NCI-H1417 (cell line): ENCODE measurements at regions not wholly inside any gene's neighbourhood (a gene's known extent, or its start where the extent isn't known, plus 50 kb on each side); places are given as distances from the start of the nearest gene placed in this dataset.

Experiments
- DNase-seq, 3 experiments: peaks; one replicate each; lab custom pipeline; 2025; lab: John Stamatoyannopoulos, UW

DNA sequence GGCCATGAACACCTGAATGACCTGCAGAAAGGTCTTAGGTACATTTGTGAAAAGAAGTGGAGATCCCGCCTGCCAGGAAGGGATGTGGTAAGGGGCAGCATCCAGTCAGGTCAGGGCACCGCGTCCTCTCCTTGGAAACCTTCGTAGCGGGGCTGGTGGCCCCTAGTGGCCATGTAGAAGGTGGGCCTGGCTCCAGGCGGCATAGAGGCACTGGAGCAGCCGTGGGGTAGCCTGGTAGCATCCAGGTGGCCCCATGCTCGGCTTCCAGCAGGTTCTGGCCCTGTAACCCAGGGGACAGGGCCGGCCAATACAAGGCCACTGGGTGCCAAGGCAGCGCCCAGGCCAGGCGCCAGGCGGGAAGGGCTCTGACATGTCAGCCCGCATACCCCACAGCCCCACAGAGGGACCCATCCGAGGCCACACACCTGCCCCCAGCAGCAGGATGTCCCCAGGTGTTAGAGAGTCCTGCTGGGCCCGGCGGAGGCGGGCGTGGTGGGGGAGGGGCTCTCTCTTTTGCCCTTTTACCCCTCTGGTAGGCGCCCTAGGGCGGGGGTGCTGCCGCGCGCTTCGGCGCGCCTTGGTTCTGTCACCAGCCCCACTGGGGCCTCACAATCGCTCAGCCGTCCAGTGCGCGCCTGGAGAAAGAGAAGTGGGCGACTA, 58.3 kb upstream of the SPATA31E1 start:
- no peak for DNase-seq

DNA sequence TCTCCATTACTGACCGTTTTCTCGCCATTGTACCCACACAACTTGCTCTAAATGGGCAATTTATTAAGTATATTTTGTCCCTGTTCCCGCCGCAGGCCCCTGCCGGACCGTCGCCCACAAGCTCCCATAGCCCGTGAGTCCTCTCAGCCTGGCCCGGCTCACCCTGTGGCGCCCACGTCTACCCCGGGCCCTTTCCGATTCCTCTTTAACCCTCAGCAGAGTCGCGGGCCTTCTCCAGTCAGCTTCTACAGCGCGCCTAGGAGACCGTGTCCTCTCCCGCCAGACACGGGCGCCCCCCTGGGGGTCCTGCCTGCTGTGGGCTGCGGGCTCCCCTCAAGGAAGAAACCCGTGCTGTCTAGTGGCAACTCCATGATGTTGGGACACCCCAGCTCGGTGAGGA, 57.8 kb upstream of the SPATA31E1 start:
- DNase-seq: no peak

DNA sequence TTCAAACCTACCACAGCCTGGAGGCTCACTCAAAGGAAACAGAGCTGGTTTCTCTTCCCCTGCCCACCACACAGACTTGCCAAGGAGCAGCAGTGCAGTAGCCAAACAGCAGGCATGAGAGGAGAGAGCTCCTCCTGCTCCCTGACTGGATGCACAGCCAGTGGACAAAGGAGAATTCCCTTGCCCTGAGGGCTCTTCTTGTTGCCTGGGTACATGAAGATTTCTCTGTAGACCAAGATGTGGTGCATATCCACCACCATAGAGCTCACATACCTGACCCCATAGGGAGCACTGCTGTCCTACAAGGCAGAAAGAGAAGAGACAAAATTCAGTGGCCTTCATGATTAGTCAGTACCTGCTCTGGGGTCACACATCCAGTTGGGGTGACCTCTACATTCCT, 56.3 kb upstream of the SPATA31E1 start:
- DNase-seq: no peak

DNA sequence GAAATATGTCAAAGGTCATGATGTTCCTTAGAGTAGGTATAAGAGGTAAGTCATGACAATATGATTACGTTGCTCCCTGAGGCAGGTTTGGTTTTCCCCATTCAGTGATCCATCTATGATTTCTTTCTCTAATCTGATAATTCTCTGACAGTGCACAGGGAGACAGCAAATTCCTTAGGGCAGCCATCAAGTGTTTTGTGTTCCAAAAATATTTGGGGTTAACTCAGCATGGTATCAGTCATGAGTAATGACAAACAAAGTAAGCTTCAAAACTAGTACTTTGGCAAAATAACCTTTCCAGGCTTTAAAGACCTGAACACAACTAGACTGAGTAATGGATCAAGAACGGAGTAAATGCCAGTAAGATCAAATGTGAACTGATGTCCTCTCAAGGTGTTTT, 55.3 kb upstream of the SPATA31E1 start:
- DNase-seq: no peak

DNA sequence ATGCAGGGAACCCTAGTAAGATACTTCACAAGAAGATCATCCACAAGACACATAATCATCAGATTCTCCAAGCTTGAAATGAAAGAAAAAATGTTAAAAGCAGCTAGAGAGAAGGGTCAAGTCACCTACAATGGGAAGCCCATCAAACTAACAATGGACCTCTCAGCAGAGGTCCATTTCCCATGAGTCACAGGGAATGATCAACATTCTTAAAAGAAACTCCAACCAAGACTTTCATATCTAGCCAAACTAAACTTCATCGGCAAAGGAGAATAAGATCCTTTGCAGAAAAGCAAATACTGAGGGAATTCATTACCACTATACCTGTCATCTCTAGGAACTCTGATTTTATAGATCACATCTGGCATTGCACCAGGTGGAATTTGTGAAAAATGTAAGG, 52.9 kb upstream of the SPATA31E1 start:
- no peak for DNase-seq

DNA sequence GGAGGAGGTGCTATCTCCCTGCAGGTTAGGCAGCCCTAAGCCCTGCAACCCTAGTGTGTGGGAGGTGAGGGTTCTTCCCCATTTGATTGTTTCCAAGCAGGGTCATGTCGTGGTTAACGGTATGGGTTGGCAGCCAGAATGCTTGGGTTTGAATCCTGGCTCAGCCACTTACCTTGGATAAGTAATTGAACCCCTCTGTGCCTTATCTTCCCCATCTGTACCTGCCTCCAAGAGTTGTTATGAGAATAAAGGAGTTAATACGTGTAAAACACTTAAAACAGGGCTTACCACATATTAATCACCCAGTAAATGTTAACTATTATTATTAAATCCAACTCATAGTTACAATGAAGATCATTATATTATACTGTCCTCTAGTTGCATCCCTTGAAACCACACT, 52.2 kb upstream of the SPATA31E1 start:
- DNase-seq: no peak

DNA sequence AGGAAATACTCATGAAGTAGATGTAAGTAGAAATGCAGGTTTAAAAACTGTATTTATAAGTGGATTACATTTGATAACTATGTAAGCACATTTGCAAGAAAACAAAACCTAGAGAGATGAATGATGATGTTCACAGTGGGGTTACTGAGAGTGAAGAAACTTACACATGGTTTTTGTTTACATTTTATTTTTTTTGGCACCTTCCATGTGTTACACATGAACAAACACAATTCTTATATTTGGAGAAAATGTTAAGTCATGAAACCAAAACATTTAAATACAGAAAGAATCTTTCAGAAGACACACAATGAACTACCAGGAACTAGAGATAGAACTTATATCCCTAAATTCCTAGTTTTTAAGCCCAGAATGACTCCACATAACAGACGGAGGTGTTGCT, 51.5 kb upstream of the SPATA31E1 start:
- DNase-seq: no peak
